Adrenal gland (tissue), 5 donors: ENCODE measurements at regions not wholly inside any gene's neighbourhood (a gene's known extent, or its start where the extent isn't known, plus 50 kb on each side); places are given as distances from the start of the nearest gene placed in this dataset.

ENCODE experiments used
- POLR2A ChIP-seq, 2 donors: fragments of 450-650 bp; IDR thresholded peaks; one replicate each; pipeline ENCODE4 v1.6.1; 2017; ENCODE audit warnings: antibody characterized with exemption in 2 of 2, mild to moderate bottlenecking in 2 of 2, moderate library complexity in 1 of 2
- TF ChIP-seq, protein P1 (sequence below), 6 experiments: fragments of 450-650 bp in 4 of 6; fragments of 200-600 bp in 2 of 6; sonication (generic) in 1 of 6; IDR thresholded peaks; 1 replicate in 5 of 6; 2 replicates in 1 of 6; pipeline versions ENCODE4 v1.5.1 to v1.8.0; 2016 to 2021; ENCODE audit warnings: antibody characterized with exemption in 6 of 6, mild to moderate bottlenecking in 2 of 6, moderate library complexity in 1 of 6
- donor health status: DM: no; HTN: no; CAD: no.

DNA sequence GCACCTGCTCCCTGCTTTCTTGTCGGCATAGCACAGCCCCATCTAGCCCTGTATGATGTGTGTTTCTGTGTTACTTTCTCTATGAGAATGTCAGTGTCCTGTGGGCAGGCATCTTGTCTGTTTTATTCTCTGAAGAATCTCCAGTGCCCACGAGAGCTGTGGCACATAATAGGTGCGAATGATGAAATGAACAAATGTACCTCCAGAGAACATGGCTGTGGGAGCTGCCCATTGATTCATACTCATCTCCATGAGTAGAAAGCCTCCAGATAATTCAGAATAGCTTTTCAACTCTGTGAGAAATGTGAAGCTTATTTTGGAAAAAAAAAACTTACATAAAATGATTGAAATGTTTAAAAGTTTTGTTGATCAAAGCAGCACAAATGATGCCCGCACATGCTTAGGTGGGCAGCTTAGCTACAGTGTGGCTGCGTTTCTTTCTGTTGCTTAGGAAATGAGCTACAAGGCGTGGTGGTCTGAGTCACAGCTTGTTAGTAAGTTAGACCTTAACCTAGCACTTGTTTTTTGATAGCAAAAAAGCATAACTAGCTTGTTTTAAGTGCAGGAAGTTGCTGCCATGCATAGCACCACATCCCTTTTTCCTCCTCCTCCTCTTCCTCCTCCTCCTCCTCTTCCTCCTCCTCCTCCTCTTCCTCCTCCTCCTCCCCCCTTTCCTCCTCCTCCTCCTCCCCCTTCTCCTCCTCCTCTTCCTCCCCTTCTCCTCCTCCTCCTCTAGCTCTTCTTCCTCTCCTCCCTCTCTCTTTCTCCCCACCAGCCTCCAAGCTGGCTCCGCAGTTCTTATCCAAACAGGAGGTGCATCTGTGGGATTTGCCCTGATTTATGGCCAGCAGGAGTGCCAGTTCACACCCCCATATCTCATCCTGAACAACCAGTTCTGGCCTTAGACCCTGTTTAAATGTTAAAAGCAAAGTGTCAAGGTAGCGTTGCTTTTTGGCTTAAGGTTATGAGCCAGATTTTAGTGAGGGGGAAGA is 221.5 kb downstream of the IRF8 start:
- TF ChIP-seq, protein P1, sequence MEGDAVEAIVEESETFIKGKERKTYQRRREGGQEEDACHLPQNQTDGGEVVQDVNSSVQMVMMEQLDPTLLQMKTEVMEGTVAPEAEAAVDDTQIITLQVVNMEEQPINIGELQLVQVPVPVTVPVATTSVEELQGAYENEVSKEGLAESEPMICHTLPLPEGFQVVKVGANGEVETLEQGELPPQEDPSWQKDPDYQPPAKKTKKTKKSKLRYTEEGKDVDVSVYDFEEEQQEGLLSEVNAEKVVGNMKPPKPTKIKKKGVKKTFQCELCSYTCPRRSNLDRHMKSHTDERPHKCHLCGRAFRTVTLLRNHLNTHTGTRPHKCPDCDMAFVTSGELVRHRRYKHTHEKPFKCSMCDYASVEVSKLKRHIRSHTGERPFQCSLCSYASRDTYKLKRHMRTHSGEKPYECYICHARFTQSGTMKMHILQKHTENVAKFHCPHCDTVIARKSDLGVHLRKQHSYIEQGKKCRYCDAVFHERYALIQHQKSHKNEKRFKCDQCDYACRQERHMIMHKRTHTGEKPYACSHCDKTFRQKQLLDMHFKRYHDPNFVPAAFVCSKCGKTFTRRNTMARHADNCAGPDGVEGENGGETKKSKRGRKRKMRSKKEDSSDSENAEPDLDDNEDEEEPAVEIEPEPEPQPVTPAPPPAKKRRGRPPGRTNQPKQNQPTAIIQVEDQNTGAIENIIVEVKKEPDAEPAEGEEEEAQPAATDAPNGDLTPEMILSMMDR (IDR thresholded peaks at IDR 0.05): no peak
- no peak for TF ChIP-seq POLR2A (IDR thresholded peaks at IDR 0.05)
